TTC549 (cell line): ENCODE measurements at regions not wholly inside any gene's neighbourhood (a gene's known extent, or its start where the extent isn't known, plus 50 kb on each side); places are given as distances from the start of the nearest gene placed in this dataset.
"Not testable (repeated sequence)": the region's sequence is repeated elsewhere in the genome, so short reads cannot be mapped to it uniquely, and the experiment has no call there.

Experiments used
- FAIRE-seq: peaks from 2 replicates; lab custom pipeline; 2012; peaks lifted over from hg19 to GRCh38; lab: Jason Lieb, UNC

- FAIRE-seq: no peak
These were observed 339.6 kb downstream of the NUP35 start for GRCh38 chr2:183463821-183464220.

GRCh38 chr2:183465048-183465447 is 340.8 kb downstream of the NUP35 start:
- no peak for FAIRE-seq

- no peak for FAIRE-seq
These were observed 350.9 kb downstream of the NUP35 start for GRCh38 chr2:183474912-183475695.

- FAIRE-seq: no peak
These were observed 352.2 kb downstream of the NUP35 start for GRCh38 chr2:183476490-183476889.

GRCh38 chr2:183477296-183477695 is 353.1 kb downstream of the NUP35 start:
- no peak for FAIRE-seq

GRCh38 chr2:183478941-183479595 is 354.8 kb downstream of the NUP35 start:
- FAIRE-seq: not testable (repeated sequence)

GRCh38 chr2:183487326-183487725 is 363.1 kb downstream of the NUP35 start:
- FAIRE-seq: no peak

- FAIRE-seq: no peak
These were observed 364.2 kb downstream of the NUP35 start for GRCh38 chr2:183488421-183488820.

GRCh38 chr2:183490489-183490888 is 366.2 kb downstream of the NUP35 start:
- no peak for FAIRE-seq

GRCh38 chr2:183490914-183491313 is 366.7 kb downstream of the NUP35 start:
- FAIRE-seq: no peak

GRCh38 chr2:183493040-183493439 is 368.8 kb downstream of the NUP35 start:
- FAIRE-seq: no peak

- FAIRE-seq: no peak
These were observed 370.8 kb downstream of the NUP35 start for GRCh38 chr2:183495079-183495478.

GRCh38 chr2:183495589-183496267 is 371.5 kb downstream of the NUP35 start:
- no peak for FAIRE-seq

GRCh38 chr2:183497861-183498260 is 373.6 kb downstream of the NUP35 start:
- FAIRE-seq: no peak

GRCh38 chr2:183505911-183506310 is 381.7 kb downstream of the NUP35 start:
- FAIRE-seq: no peak

GRCh38 chr2:183511154-183511553 is 386.9 kb downstream of the NUP35 start:
- FAIRE-seq: no peak

- FAIRE-seq: no peak
These were observed 395.3 kb downstream of the NUP35 start for GRCh38 chr2:183519371-183520056.

- FAIRE-seq: no peak
These were observed 397.7 kb downstream of the NUP35 start for GRCh38 chr2:183521911-183522310.

- no peak for FAIRE-seq
These were observed 398.4 kb downstream of the NUP35 start for GRCh38 chr2:183522489-183523266.

GRCh38 chr2:183530333-183530901 is 406.2 kb downstream of the NUP35 start:
- no peak for FAIRE-seq

- no peak for FAIRE-seq
These were observed 408.3 kb downstream of the NUP35 start for GRCh38 chr2:183532514-183532913.

GRCh38 chr2:183533021-183533420 is 408.8 kb downstream of the NUP35 start:
- no peak for FAIRE-seq
